Kidney epithelial cell (primary cell): ENCODE measurements at regions not wholly inside any gene's neighbourhood (a gene's known extent, or its start where the extent isn't known, plus 50 kb on each side); places are given as distances from the start of the nearest gene placed in this dataset.
"Not testable (repeated sequence)": the region's sequence is repeated elsewhere in the genome, so short reads cannot be mapped to it uniquely, and the experiment has no call there.

Source experiments
- DNase-seq: peaks from one replicate; pipeline ENCODE4 v3.0.0-alpha.2; 2010; ENCODE audit warnings: low read depth
- H3K27me3 ChIP-seq: 2 replicates; pipeline ENCODE4 v1.6.0; 2011; ENCODE audit warnings: low read length; ENCODE audit not compliant: control insufficient read depth, insufficient read depth
- H3K36me3 ChIP-seq: 2 replicates; pipeline ENCODE4 v1.5.1; 2011; ENCODE audit warnings: low read length; ENCODE audit not compliant: control insufficient read depth, insufficient read depth
- H3K4me3 ChIP-seq: 2 replicates; pipeline ENCODE4 v1.5.1; 2011; ENCODE audit warnings: low read depth, mild to moderate bottlenecking, control low read depth, low read length
- CTCF ChIP-seq: IDR thresholded peaks from 2 replicates; pipeline ENCODE4 v1.5.1; 2011; ENCODE audit warnings: mild to moderate bottlenecking, moderate library complexity, low read length, control low read depth, inconsistent platforms; ENCODE audit not compliant: insufficient read depth, poor library complexity, severe bottlenecking

GRCh38 chr7:16267953-16268820 lies 153.2 kb downstream of the CRPPA start:
- Histone ChIP-seq H3K27me3 (no peaks in the 10 kb centered on the region), H3K36me3 (no peaks in the 10 kb centered on the region), H3K4me3 (no peak overlapping the region)
- no peak for TF ChIP-seq CTCF
- no peak for DNase-seq

- H3K27me3 ChIP-seq = no peaks in the 10 kb centered on the region
- no peak for DNase-seq
- TF ChIP-seq CTCF = no peak
- no peaks in the 10 kb centered on the region for H3K36me3 ChIP-seq
- H3K4me3 ChIP-seq = no peak overlapping the region
Measured at GRCh38 chr7:16266877-16267276, 154.5 kb downstream of the CRPPA start.

GRCh38 chr7:16266470-16266869 lies 154.9 kb downstream of the CRPPA start:
- not testable (repeated sequence) for H3K27me3 ChIP-seq, DNase-seq, H3K4me3 ChIP-seq, H3K36me3 ChIP-seq

- Histone ChIP-seq H3K36me3 (no peaks in the 10 kb centered on the region), H3K4me3 (no peak overlapping the region), H3K27me3 (no peaks in the 10 kb centered on the region)
- no peak for TF ChIP-seq CTCF
- no peak for DNase-seq
Measured at GRCh38 chr7:16265863-16266458, 155.4 kb downstream of the CRPPA start.

- DNase-seq = no peak
- Histone ChIP-seq H3K36me3 (no peaks in the 10 kb centered on the region), H3K4me3 (no peak overlapping the region), H3K27me3 (no peaks in the 10 kb centered on the region)
- TF ChIP-seq CTCF = no peak
Measured at GRCh38 chr7:16264823-16265804, 156.2 kb downstream of the CRPPA start.

GRCh38 chr7:16264036-16264819 lies 157.1 kb downstream of the CRPPA start:
- DNase-seq = no peak
- Histone ChIP-seq H3K27me3 (no peaks in the 10 kb centered on the region), H3K36me3 (no peaks in the 10 kb centered on the region), H3K4me3 (no peak overlapping the region)
- no peak for TF ChIP-seq CTCF

- not testable (repeated sequence) for DNase-seq, H3K4me3 ChIP-seq, H3K27me3 ChIP-seq
Measured at GRCh38 chr7:16263377-16263776, 158.0 kb downstream of the CRPPA start.

More at GRCh38 chr7:16263377-16263776, 158.0 kb downstream of the CRPPA start:
- H3K36me3 ChIP-seq = not testable (repeated sequence)
